H9 (cell line): ENCODE measurements at regions not wholly inside any gene's neighbourhood (a gene's known extent, or its start where the extent isn't known, plus 50 kb on each side); places are given as distances from the start of the nearest gene placed in this dataset.

Experiments
- DNase-seq: peaks from one replicate; pipeline ENCODE4 v3.0.0-alpha.2; 2017
- H2AFZ ChIP-seq: one replicate; pipeline ENCODE4 v1.6.1; 2013; ENCODE audit warnings: mild to moderate bottlenecking, low read length, control low read depth, moderate library complexity
- H2AK5ac ChIP-seq: 2 replicates; pipeline ENCODE4 v1.6.1; 2013; ENCODE audit warnings: low read length, control low read depth, mixed read lengths; ENCODE audit not compliant: insufficient read length
- H2BK120ac ChIP-seq: one replicate; pipeline ENCODE4 v1.6.1; 2013; ENCODE audit warnings: low read depth, mild to moderate bottlenecking, low read length, control low read depth, inconsistent platforms; ENCODE audit not compliant: poor library complexity, severe bottlenecking
- H2BK12ac ChIP-seq: 2 replicates; pipeline ENCODE4 v1.6.1; 2013; ENCODE audit warnings: low read length, control low read depth, mixed read lengths, low read depth; ENCODE audit not compliant: insufficient read length
- H2BK15ac ChIP-seq: 2 replicates; pipeline ENCODE4 v1.6.1; 2013; ENCODE audit warnings: low read depth, low read length, control low read depth
- H2BK20ac ChIP-seq: one replicate; pipeline ENCODE4 v1.6.1; 2013; ENCODE audit warnings: low read depth, mild to moderate bottlenecking, low read length, control low read depth, inconsistent platforms; ENCODE audit not compliant: poor library complexity, severe bottlenecking
- H2BK5ac ChIP-seq: 2 replicates; pipeline ENCODE4 v1.6.1; 2013; ENCODE audit warnings: low read length, control low read depth, mixed read lengths; ENCODE audit not compliant: insufficient read length
- H3K14ac ChIP-seq: 2 replicates; pipeline ENCODE4 v1.6.1; 2013; ENCODE audit warnings: low read length, control low read depth; ENCODE audit not compliant: insufficient read depth
- H3K18ac ChIP-seq: 2 replicates; pipeline ENCODE4 v1.6.1; 2013; ENCODE audit warnings: low read depth, mild to moderate bottlenecking, mixed read lengths, low read length, control low read depth; ENCODE audit not compliant: insufficient read length
- H3K23ac ChIP-seq: 2 replicates; pipeline ENCODE4 v1.6.1; 2013; ENCODE audit warnings: low read length, control low read depth, mixed read lengths, low read depth; ENCODE audit not compliant: insufficient read length
- H3K23me2 ChIP-seq: 2 replicates; pipeline ENCODE4 v1.6.1; 2013; ENCODE audit warnings: low read depth, mild to moderate bottlenecking, mixed read lengths, low read length, control low read depth; ENCODE audit not compliant: insufficient read length, poor library complexity, severe bottlenecking
- H3K27ac ChIP-seq: 2 replicates; pipeline ENCODE4 v1.5.1; 2013; ENCODE audit warnings: low read length, control low read depth, mixed read lengths, low read depth; ENCODE audit not compliant: insufficient read length
- H3K27me3 ChIP-seq: 2 replicates; pipeline ENCODE4 v1.6.1; 2013; ENCODE audit warnings: low read length, control low read depth, inconsistent platforms; ENCODE audit not compliant: insufficient read depth
- H3K4ac ChIP-seq: 2 replicates; pipeline ENCODE4 v1.6.1; 2013; ENCODE audit warnings: low read depth, mild to moderate bottlenecking, control low read depth, inconsistent platforms, low read length, moderate library complexity
- H3K4me1 ChIP-seq: 2 replicates; pipeline ENCODE4 v1.6.1; 2013; ENCODE audit warnings: low read length, control low read depth, inconsistent platforms; ENCODE audit not compliant: insufficient read depth
- H3K4me2 ChIP-seq: 2 replicates; pipeline ENCODE4 v1.6.1; 2013; ENCODE audit warnings: low read length, control low read depth, mixed read lengths; ENCODE audit not compliant: insufficient read length, insufficient read depth
- H3K56ac ChIP-seq: 2 replicates; pipeline ENCODE4 v1.6.1; 2013; ENCODE audit warnings: low read depth, mild to moderate bottlenecking, mixed read lengths, low read length, control low read depth; ENCODE audit not compliant: insufficient read length
- H3K79me1 ChIP-seq: 2 replicates; pipeline ENCODE4 v1.6.1; 2013; ENCODE audit warnings: low read depth, mild to moderate bottlenecking, moderate library complexity, low read length, control low read depth, inconsistent platforms; ENCODE audit not compliant: insufficient read depth, poor library complexity, severe bottlenecking
- H3K79me2 ChIP-seq: 2 replicates; pipeline ENCODE4 v1.6.1; 2013; ENCODE audit warnings: low read length, control low read depth, inconsistent platforms; ENCODE audit not compliant: insufficient read depth
- H3K9ac ChIP-seq: 2 replicates; pipeline ENCODE4 v1.6.1; 2013; ENCODE audit warnings: low read length, control low read depth, mixed read lengths; ENCODE audit not compliant: insufficient read length; ENCODE audit errors: extremely low read depth
- H3K9me3 ChIP-seq: one replicate; pipeline ENCODE4 v1.6.1; 2013; ENCODE audit warnings: low read depth, low read length, inconsistent platforms; ENCODE audit not compliant: control insufficient read depth
- H3T11ph ChIP-seq: one replicate; pipeline ENCODE4 v1.6.1; 2013; ENCODE audit warnings: mild to moderate bottlenecking, low read length, control low read depth, inconsistent platforms
- H4K20me1 ChIP-seq: one replicate; pipeline ENCODE4 v1.6.1; 2013; ENCODE audit not compliant: control insufficient read depth, insufficient read length, insufficient read depth
- H4K5ac ChIP-seq: 2 replicates; pipeline ENCODE4 v1.6.1; 2013; ENCODE audit warnings: low read depth, mild to moderate bottlenecking, mixed read lengths, low read length, control low read depth; ENCODE audit not compliant: insufficient read length
- H4K8ac ChIP-seq: replicated peaks from 2 replicates; pipeline ENCODE4 v1.6.1; 2013; ENCODE audit warnings: low read length, control low read depth, mixed read lengths, low read depth; ENCODE audit not compliant: insufficient read length
- H4K91ac ChIP-seq: 2 replicates; pipeline ENCODE4 v1.6.1; 2013; ENCODE audit warnings: low read depth, mild to moderate bottlenecking, moderate library complexity, mixed read lengths, low read length, control low read depth; ENCODE audit not compliant: insufficient read length
- H3K27ac Mint-ChIP-seq, 3 experiments: 2 replicates in 2 of 3; 3 replicates in 1 of 3; pipeline ENCODE4 v1.8.0; 2020 to 2021; ENCODE audit warnings: mixed read lengths in 3 of 3, mild to moderate bottlenecking in 1 of 3, moderate library complexity in 1 of 3
- H3K27me3 Mint-ChIP-seq: 2 replicates; pipeline ENCODE4 v1.8.0; 2021; ENCODE audit warnings: low read depth, mild to moderate bottlenecking, moderate library complexity, mixed read lengths
- H3K36me3 Mint-ChIP-seq, 3 experiments: 2 replicates in 2 of 3; 3 replicates in 1 of 3; pipeline ENCODE4 v1.8.0; 2020 to 2021; ENCODE audit warnings: low read depth in 3 of 3, mixed read lengths in 3 of 3; ENCODE audit not compliant: insufficient read depth in 1 of 3
- H3K4me1 Mint-ChIP-seq, 2 experiments: 2 replicates each; pipeline ENCODE4 v1.8.0; 2020; ENCODE audit warnings: mixed read lengths in 2 of 2
- H3K4me3 Mint-ChIP-seq, 2 experiments: 2 replicates in 1 of 2; 3 replicates in 1 of 2; pipeline ENCODE4 v1.8.0; 2020 to 2021; ENCODE audit warnings: mild to moderate bottlenecking in 2 of 2, mixed read lengths in 2 of 2, moderate library complexity in 1 of 2
- H3K9me3 Mint-ChIP-seq, 2 experiments: 2 replicates in 1 of 2; 3 replicates in 1 of 2; pipeline ENCODE4 v1.8.0; 2020; ENCODE audit warnings: mild to moderate bottlenecking in 2 of 2, mixed read lengths in 2 of 2, moderate library complexity in 1 of 2
- CTCF ChIP-seq: fragments of 200-600 bp; sonication (generic); conservative IDR thresholded peaks from 3 replicates; pipeline ENCODE4 v1.8.0; 2021; ENCODE audit warnings: antibody characterized with exemption, mild to moderate bottlenecking
- WGBS: extraction: QIAGEN DNeasy Blood & Tissue Kit; methylation state at CpG from one replicate; pipeline ENCODE4 v1.1.7; 2013; ENCODE audit warnings: missing lambda C conversion rate, low lambda C conversion rate, mixed read lengths; ENCODE audit not compliant: insufficient read length; ENCODE audit errors: extremely low coverage; 5-methylcytosine and 5-hydroxymethylcytosine counted together

GRCh38 chr1:87495870-87496269 lies 167.2 kb downstream of the LMO4 start:
- no peaks in the 10 kb centered on the region for H3K79me2 ChIP-seq
- no peak for DNase-seq
- Mint-ChIP-seq H3K27ac (no peak overlapping the region), H3K4me3 (no peak overlapping the region), H3K9me3 (no peaks in the 10 kb centered on the region), H3K36me3 (no peaks in the 10 kb centered on the region), H3K4me1 (peaks cover 4 to 5% of the 10 kb centered on the region in 2 experiments; a peak in 3 of 4 replicates), H3K27me3 (no peaks in the 10 kb centered on the region)
- no peaks in the 10 kb centered on the region for H3K79me1 ChIP-seq
- no peak overlapping the region for H2BK20ac ChIP-seq
- no peak overlapping the region for H3K27ac ChIP-seq
- WGBS = no CpG with 5 or more reads among the region's 6 CpGs
- H2BK15ac ChIP-seq = no peak overlapping the region
- H3K4me2 ChIP-seq = no peak overlapping the region
- no peak overlapping the region for H3K23ac ChIP-seq
- no peak overlapping the region for H3K9ac ChIP-seq
- H3K23me2 ChIP-seq = no peaks in the 10 kb centered on the region
- H2BK5ac ChIP-seq = no peak overlapping the region
- no peak overlapping the region for H4K91ac ChIP-seq
- no peak overlapping the region for H2BK120ac ChIP-seq
- H3K27me3 ChIP-seq = no peaks in the 10 kb centered on the region; the same call in 1 of the 2 replicates
- no peaks in the 10 kb centered on the region for H4K20me1 ChIP-seq
- H3K4ac ChIP-seq = no peak overlapping the region
- H3K56ac ChIP-seq = no peak overlapping the region
- H2BK12ac ChIP-seq = no peak overlapping the region
- H2AK5ac ChIP-seq = no peak overlapping the region
- no peak overlapping the region for H4K8ac ChIP-seq
- TF ChIP-seq CTCF = no peak
- no peak overlapping the region for H3T11ph ChIP-seq
- no peak overlapping the region for H3K14ac ChIP-seq
- H3K9me3 ChIP-seq = no peaks in the 10 kb centered on the region
- H4K5ac ChIP-seq = no peak overlapping the region
- no peak overlapping the region for H2AFZ ChIP-seq
- H3K4me1 ChIP-seq = no peaks in the 10 kb centered on the region
- H3K18ac ChIP-seq = no peak overlapping the region
